ENCODE measurements at regions not wholly inside any gene's neighbourhood (a gene's known extent, or its start where the extent isn't known, plus 50 kb on each side); places are given as distances from the start of the nearest gene placed in this dataset.

GRCh38 chr21:35378881-35379280 lies 329.8 kb upstream of the RUNX1 start:
- Histone ChIP-seq H2AFZ (ENCODE audit: low read length) (no peak overlapping the region), H3K4me3 (ENCODE audit: low read length) (no peak overlapping the region), H3K4me1 (ENCODE audit: low read length) (no peaks in the 10 kb centered on the region), H3K36me3 (replicated peaks; ENCODE audit: insufficient read depth, low read length) (no peaks in the 10 kb centered on the region), H3K9me2 (replicated peaks; ENCODE audit: insufficient read depth, low read length) (no peaks in the 10 kb centered on the region), H3K79me2 (ENCODE audit: low read length) (no peaks in the 10 kb centered on the region), H4K20me1 (ENCODE audit: insufficient read depth, low read length) (no peaks in the 10 kb centered on the region), H3K27me3 (replicated peaks; ENCODE audit: insufficient read depth, low read length) (no peaks in the 10 kb centered on the region), H3K27ac (ENCODE audit: low read length) (no peak overlapping the region), H3K4me2 (ENCODE audit: low read depth, low read length) (no peak overlapping the region), H3F3A (ENCODE audit: insufficient read depth, low read length) (no peaks in the 10 kb centered on the region), H3K9ac (ENCODE audit: low read length) (no peak overlapping the region), H3K9me3 (replicated peaks; ENCODE audit: insufficient read depth, low read length) (no peaks in the 10 kb centered on the region)
- TF ChIP-seq CTCF (IDR thresholded peaks at IDR 0.05; ENCODE audit: low read length) (no peak), EZH2 (optimal IDR thresholded peaks at IDR 0.05; ENCODE audit: low read depth, low read length) (no peak)
- no peak for DNase-seq

- Histone ChIP-seq H4K20me1 (ENCODE audit: insufficient read depth, low read length) (no peaks in the 10 kb centered on the region), H3K9me3 (replicated peaks; ENCODE audit: insufficient read depth, low read length) (no peaks in the 10 kb centered on the region), H3K4me3 (ENCODE audit: low read length) (no peak overlapping the region), H3K9ac (ENCODE audit: low read length) (no peak overlapping the region), H3K36me3 (replicated peaks; ENCODE audit: insufficient read depth, low read length) (no peaks in the 10 kb centered on the region), H3K4me1 (ENCODE audit: low read length) (no peaks in the 10 kb centered on the region), H2AFZ (ENCODE audit: low read length) (no peak overlapping the region), H3K9me2 (replicated peaks; ENCODE audit: insufficient read depth, low read length) (no peaks in the 10 kb centered on the region), H3K4me2 (ENCODE audit: low read depth, low read length) (no peak overlapping the region), H3K27ac (ENCODE audit: low read length) (no peak overlapping the region), H3K27me3 (replicated peaks; ENCODE audit: insufficient read depth, low read length) (no peaks in the 10 kb centered on the region), H3F3A (ENCODE audit: insufficient read depth, low read length) (no peaks in the 10 kb centered on the region), H3K79me2 (ENCODE audit: low read length) (no peaks in the 10 kb centered on the region)
- TF ChIP-seq EZH2phosphoT487 (IDR thresholded peaks at IDR 0.05; ENCODE audit: low read length) (no peak), EZH2 (optimal IDR thresholded peaks at IDR 0.05; ENCODE audit: low read depth, low read length) (no peak), CTCF (IDR thresholded peaks at IDR 0.05; ENCODE audit: low read length) (no peak)
- no peak for DNase-seq
Measured at GRCh38 chr21:35377505-35378090, 328.5 kb upstream of the RUNX1 start.

GRCh38 chr21:35376406-35377135 lies 327.5 kb upstream of the RUNX1 start:
- H3K79me2 ChIP-seq (ENCODE audit: low read length): no peaks in the 10 kb centered on the region
- DNase-seq: no peak
- H3K27ac ChIP-seq (ENCODE audit: low read length): no peak overlapping the region
- no peaks in the 10 kb centered on the region for H3K9me3 ChIP-seq (replicated peaks; ENCODE audit: insufficient read depth, low read length)
- H3K4me2 ChIP-seq (ENCODE audit: low read depth, low read length): no peak overlapping the region
- H4K20me1 ChIP-seq (ENCODE audit: insufficient read depth, low read length): no peaks in the 10 kb centered on the region
- H3K9me2 ChIP-seq (replicated peaks; ENCODE audit: insufficient read depth, low read length): no peaks in the 10 kb centered on the region
- no peaks in the 10 kb centered on the region for H3K27me3 ChIP-seq (replicated peaks; ENCODE audit: insufficient read depth, low read length)
- no peaks in the 10 kb centered on the region for H3K4me1 ChIP-seq (ENCODE audit: low read length)
- no peak overlapping the region for H3K4me3 ChIP-seq (ENCODE audit: low read length)
- no peaks in the 10 kb centered on the region for H3F3A ChIP-seq (ENCODE audit: insufficient read depth, low read length)
- TF ChIP-seq EZH2 (optimal IDR thresholded peaks at IDR 0.05; ENCODE audit: low read depth, low read length): no peak
- TF ChIP-seq CTCF (IDR thresholded peaks at IDR 0.05; ENCODE audit: low read length): no peak
- no peak for TF ChIP-seq EZH2phosphoT487 (IDR thresholded peaks at IDR 0.05; ENCODE audit: low read length)
- no peak overlapping the region for H2AFZ ChIP-seq (ENCODE audit: low read length)
- no peak overlapping the region for H3K9ac ChIP-seq (ENCODE audit: low read length)
- H3K36me3 ChIP-seq (replicated peaks; ENCODE audit: insufficient read depth, low read length): no peaks in the 10 kb centered on the region
